AG04449 (cell line): ENCODE measurements at regions not wholly inside any gene's neighbourhood (a gene's known extent, or its start where the extent isn't known, plus 50 kb on each side); places are given as distances from the start of the nearest gene placed in this dataset.

Source experiments
- CTCF ChIA-PET: fragments of 350-600 bp; formaldehyde crosslinking; extraction: SDS; loops from one replicate; lab custom pipeline; 2021; ENCODE audit warnings: antibody characterized with exemption; lab: Yijun Ruan, JAX
- POLR2A ChIA-PET: fragments of 400-600, 350-600 bp; formaldehyde crosslinking; extraction: SDS; loops from one replicate; lab custom pipeline; 2020; ENCODE audit warnings: antibody characterized with exemption, inconsistent platforms; lab: Yijun Ruan, JAX
- DNase-seq: peaks from one replicate; pipeline ENCODE4 v3.0.0-alpha.2; 2010; ENCODE audit warnings: low read depth, low spot score
- H3K4me3 ChIP-seq: 2 replicates; pipeline ENCODE4 v1.5.1; 2011; ENCODE audit warnings: low read depth, mild to moderate bottlenecking, control low read depth, low read length
- TF ChIP-seq, protein P1 (sequence below): IDR thresholded peaks from one replicate; pipeline ENCODE4 v1.5.1; 2011; ENCODE audit warnings: mild to moderate bottlenecking, moderate library complexity, low read length, control low read depth, inconsistent platforms; ENCODE audit not compliant: insufficient read depth; ENCODE audit errors: missing control alignments

DNA sequence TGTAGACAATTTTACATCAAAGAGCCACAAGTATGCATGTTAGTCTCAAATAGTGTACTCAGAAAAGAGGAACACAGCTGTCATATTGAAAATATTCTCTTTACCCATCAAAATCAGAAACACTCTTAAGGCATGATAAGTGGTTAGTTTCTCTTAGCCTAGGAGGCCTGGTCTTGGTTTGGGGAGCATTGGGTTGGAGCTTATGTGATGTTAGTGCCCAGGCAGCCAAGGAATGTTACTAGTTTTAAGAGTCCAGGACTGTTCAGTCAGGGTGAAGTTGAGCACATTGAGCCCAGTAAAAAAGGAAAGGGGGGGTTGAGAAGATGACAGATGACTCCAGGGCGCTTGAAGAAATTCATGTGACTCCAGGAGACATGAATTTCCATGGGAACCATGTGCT, 340.6 kb downstream of the HRH4 start:
- no peak for DNase-seq
- H3K4me3 ChIP-seq = no peak overlapping the region
- POLR2A ChIA-PET = interaction anchor here (0.7 kb wide), 1 partner anchor 661 kb away, joined by 3 read pairs; no protein-coding TSS in a partner anchor
- TF ChIP-seq, protein P1, sequence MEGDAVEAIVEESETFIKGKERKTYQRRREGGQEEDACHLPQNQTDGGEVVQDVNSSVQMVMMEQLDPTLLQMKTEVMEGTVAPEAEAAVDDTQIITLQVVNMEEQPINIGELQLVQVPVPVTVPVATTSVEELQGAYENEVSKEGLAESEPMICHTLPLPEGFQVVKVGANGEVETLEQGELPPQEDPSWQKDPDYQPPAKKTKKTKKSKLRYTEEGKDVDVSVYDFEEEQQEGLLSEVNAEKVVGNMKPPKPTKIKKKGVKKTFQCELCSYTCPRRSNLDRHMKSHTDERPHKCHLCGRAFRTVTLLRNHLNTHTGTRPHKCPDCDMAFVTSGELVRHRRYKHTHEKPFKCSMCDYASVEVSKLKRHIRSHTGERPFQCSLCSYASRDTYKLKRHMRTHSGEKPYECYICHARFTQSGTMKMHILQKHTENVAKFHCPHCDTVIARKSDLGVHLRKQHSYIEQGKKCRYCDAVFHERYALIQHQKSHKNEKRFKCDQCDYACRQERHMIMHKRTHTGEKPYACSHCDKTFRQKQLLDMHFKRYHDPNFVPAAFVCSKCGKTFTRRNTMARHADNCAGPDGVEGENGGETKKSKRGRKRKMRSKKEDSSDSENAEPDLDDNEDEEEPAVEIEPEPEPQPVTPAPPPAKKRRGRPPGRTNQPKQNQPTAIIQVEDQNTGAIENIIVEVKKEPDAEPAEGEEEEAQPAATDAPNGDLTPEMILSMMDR = no peak
- CTCF ChIA-PET = no interaction called here

DNA sequence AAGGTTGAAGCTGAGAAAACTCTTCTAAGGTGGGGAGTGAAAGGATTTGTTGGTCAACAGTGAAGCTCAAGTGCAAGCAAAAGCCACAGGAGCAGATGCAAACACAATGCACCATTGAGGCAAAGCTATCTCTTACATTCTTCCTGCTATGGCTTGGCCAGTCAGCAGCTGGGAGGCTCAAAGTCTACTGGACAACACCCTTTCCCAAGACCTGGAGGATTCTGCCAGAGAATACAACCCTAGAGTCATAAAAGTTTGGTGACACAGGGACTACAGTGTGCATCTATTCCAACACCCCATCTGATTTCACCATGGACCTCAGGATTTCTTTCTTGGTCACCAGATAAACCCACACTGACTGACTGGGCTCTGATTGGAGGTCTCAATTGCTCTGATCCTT, 342.0 kb downstream of the HRH4 start:
- ChIA-PET CTCF (no interaction called here), POLR2A (no interaction called here)
- TF ChIP-seq, protein P1 = no peak

DNA sequence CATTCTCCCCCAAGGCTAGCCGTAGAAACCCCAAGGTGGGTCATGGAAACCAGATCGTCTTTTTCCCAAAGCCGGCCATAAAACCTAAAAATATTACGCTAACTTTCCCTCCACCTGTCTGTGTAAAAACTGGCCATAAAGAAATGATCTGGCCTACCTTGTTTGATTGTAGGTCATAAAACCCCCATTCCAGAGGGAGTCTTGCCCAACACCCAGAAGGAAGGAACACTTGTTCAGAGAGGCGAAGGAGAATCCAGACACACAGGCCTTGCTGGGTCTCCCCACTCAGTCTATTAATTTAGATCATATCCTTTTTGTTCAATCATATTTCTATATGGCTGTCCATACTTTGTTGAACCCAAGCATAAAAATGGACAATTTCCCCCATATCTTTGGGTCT, 344.7 kb downstream of the HRH4 start:
- TF ChIP-seq, protein P1 = no peak
- CTCF ChIA-PET = no interaction called here
- H3K4me3 ChIP-seq = no peak overlapping the region
- POLR2A ChIA-PET = no interaction called here
- DNase-seq = no peak

More for the DNA sequence above, 342.0 kb downstream of the HRH4 start:
- H3K4me3 ChIP-seq = no peak overlapping the region
- DNase-seq = no peak

DNA sequence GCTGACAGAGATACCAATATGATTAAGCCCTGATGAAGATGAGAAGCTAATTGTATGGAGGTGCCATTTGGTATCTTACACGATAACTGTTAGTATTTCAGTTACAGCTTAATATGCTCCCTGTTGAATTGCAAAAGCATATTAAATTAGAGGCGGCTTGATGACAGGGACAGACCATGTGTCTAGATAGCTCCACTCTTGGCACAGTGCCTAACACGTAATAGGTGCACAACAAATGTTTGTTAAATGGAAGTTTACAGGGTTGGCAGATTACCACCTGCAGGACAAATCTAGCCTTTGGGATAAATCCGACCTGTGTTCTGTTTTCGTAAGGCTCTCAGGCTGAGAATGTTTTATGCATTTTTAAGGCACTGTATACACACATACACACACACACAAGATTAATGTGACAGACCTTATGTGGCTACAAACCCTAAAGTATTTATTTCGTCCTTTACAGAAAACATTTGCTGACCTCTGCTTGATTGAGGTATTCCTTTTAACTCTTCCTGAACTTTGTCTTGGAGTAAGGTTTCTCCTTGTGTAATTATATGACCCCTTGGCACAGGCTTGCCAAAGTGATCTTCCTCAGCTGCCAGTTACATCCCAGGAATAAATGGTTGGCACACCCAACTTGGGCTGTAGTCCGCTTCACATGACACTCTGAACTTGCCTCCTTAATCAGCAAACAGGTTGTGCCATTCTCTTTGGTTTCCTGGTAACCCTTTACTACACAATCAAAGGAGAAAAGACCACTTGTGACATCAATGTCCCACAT, 348.9 kb downstream of the HRH4 start:
- ChIA-PET POLR2A (no interaction called here), CTCF (no interaction called here)
- H3K4me3 ChIP-seq = no peak overlapping the region
- no peak for DNase-seq
- TF ChIP-seq, protein P1 = no peak

DNA sequence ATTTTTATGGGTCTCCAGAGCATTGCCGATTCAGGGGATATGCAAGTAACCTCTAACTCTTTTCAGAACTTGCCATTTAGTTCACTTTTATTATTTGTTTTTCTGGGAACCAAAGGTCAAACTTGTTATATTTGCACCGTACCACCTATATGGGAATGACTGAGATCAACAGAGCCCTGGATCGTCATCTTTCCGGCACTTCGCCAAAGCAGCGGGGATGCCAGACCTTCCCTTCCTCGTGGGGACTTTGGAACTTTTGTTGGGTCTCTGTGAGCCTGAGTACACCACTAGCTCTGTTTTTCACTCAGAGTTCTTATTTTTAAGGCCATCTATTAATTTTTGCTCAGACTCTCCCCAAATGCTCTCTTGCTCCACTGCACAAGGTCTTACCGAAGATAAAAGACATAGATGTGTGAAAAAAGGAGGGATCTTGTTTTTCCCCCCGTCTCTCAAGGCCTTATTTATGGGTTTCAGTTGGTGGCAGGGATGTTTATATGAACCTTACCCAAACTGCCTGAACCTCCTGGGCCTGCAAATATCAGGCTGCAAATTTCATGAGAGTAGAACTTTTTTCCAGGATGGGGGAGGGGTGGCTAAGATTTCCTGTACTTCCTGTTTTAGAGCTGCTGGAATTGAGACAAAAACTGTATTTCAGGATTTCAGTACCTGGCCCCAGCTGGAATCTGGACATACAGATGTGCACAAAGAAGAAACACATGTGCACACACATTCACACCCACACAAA, 350.3 kb downstream of the HRH4 start:
- TF ChIP-seq, protein P1 = no peak
- ChIA-PET POLR2A (no interaction called here), CTCF (no interaction called here)
- H3K4me3 ChIP-seq = no peak overlapping the region
- DNase-seq = no peak
